HEK293 (cell line): ENCODE measurements at regions not wholly inside any gene's neighbourhood (a gene's known extent, or its start where the extent isn't known, plus 50 kb on each side); places are given as distances from the start of the nearest gene placed in this dataset.

Experiments used
- CTCF ChIA-PET: fragments of 350-600 bp; formaldehyde crosslinking; extraction: SDS; loops from one replicate; lab custom pipeline; 2021; ENCODE audit warnings: antibody characterized with exemption; lab: Yijun Ruan, JAX
- POLR2A ChIA-PET: fragments of 300-600 bp; formaldehyde crosslinking; extraction: SDS; loops from one replicate; lab custom pipeline; 2020; ENCODE audit warnings: antibody characterized with exemption, inconsistent platforms; lab: Yijun Ruan, JAX
- H3K27ac ChIP-seq: fragments of 200-500 bp; sonication (Bioruptor generic); 2 replicates; pipeline ENCODE4 v1.5.1; 2014; ENCODE audit warnings: low read depth, low read length, control low read depth, inconsistent platforms; ENCODE audit errors: extremely low read depth
- H3K36me3 ChIP-seq, 2 experiments: fragments of 200-500 bp in 1 of 2; sonication (Bioruptor generic) in 1 of 2; 1 replicate in 1 of 2; 2 replicates in 1 of 2; pipeline ENCODE4 v1.5.1; 2014 to 2017; ENCODE audit warnings: inconsistent platforms in 2 of 2, low read length in 2 of 2; ENCODE audit not compliant: control insufficient read depth in 2 of 2, insufficient read depth in 1 of 2
- H3K4me1 ChIP-seq: fragments of 200-500 bp; sonication (Bioruptor generic); 2 replicates; pipeline ENCODE4 v1.5.1; 2014; ENCODE audit warnings: mild to moderate bottlenecking, low read length, inconsistent platforms; ENCODE audit not compliant: control insufficient read depth, insufficient read depth
- H3K4me3 ChIP-seq: 2 replicates; pipeline ENCODE4 v1.5.1; 2011; ENCODE audit warnings: low read depth, mild to moderate bottlenecking, control low read depth, low read length, moderate library complexity
- H3K9me3 ChIP-seq: fragments of 200-500 bp; sonication (Bioruptor generic); 2 replicates; pipeline ENCODE4 v1.5.1; 2014; ENCODE audit warnings: low read depth, low read length, inconsistent platforms; ENCODE audit not compliant: control insufficient read depth, insufficient read depth
- BCL11A ChIP-seq: fragments of 450-650 bp; formaldehyde crosslinking; IDR thresholded peaks from 2 replicates; pipeline ENCODE4 v1.5.1; 2016; ENCODE audit warnings: low read depth, missing biosample characterization, missing genetic modification characterization
- ELK4 ChIP-seq: IDR thresholded peaks from 2 replicates; pipeline ENCODE4 v1.6.1; 2011; ENCODE audit warnings: mild to moderate bottlenecking, low read depth, low read length, borderline replicate concordance
- HOXA7 ChIP-seq: sonication (generic); formaldehyde crosslinking; IDR thresholded peaks from 2 replicates; pipeline ENCODE4 v1.8.1; 2022; ENCODE audit warnings: missing genetic modification reagents, borderline replicate concordance
- KLF1 ChIP-seq: fragments of 450-650 bp; formaldehyde crosslinking; IDR thresholded peaks from 2 replicates; pipeline ENCODE4 v1.5.1; 2016; ENCODE audit warnings: missing biosample characterization, missing genetic modification characterization
- PRDM1 ChIP-seq: fragments of 450-650 bp; formaldehyde crosslinking; IDR thresholded peaks from 2 replicates; pipeline ENCODE4; 2016; ENCODE audit warnings: missing biosample characterization, missing genetic modification characterization
- ZBTB26 ChIP-seq: fragments of 450-650 bp; formaldehyde crosslinking; optimal IDR thresholded peaks from 2 replicates; pipeline ENCODE3; 2016; ENCODE audit warnings: missing biosample characterization, mild to moderate bottlenecking, missing genetic modification characterization
- ZEB2 ChIP-seq: fragments of 450-650 bp; formaldehyde crosslinking; IDR thresholded peaks from 2 replicates; pipeline ENCODE4 v1.5.1; 2016; ENCODE audit warnings: missing biosample characterization, missing genetic modification characterization
- ZFP37 ChIP-seq: fragments of 450-650 bp; formaldehyde crosslinking; IDR thresholded peaks from 2 replicates; pipeline ENCODE4 v1.5.1; 2016; ENCODE audit warnings: missing biosample characterization, missing genetic modification characterization
- ZFP41 ChIP-seq: fragments of 450-650 bp; formaldehyde crosslinking; IDR thresholded peaks from 2 replicates; pipeline ENCODE4 v1.5.1; 2016; ENCODE audit warnings: missing biosample characterization, missing genetic modification characterization, borderline replicate concordance
- ZNF133 ChIP-seq: fragments of 450-650 bp; formaldehyde crosslinking; IDR thresholded peaks from 2 replicates; pipeline ENCODE4 v1.5.1; 2016; ENCODE audit warnings: missing biosample characterization, missing genetic modification characterization
- ZNF138 ChIP-seq: fragments of 450-650 bp; formaldehyde crosslinking; IDR thresholded peaks from 2 replicates; pipeline ENCODE4 v1.5.1; 2016; ENCODE audit warnings: missing biosample characterization, missing genetic modification characterization, borderline replicate concordance
- ZNF148 ChIP-seq: fragments of 450-650 bp; formaldehyde crosslinking; IDR thresholded peaks from 2 replicates; pipeline ENCODE4 v1.5.0; 2017; ENCODE audit warnings: missing biosample characterization, missing genetic modification characterization, borderline replicate concordance
- ZNF266 ChIP-seq: fragments of 450-650 bp; formaldehyde crosslinking; IDR thresholded peaks from 2 replicates; pipeline ENCODE4 v1.5.1; 2016; ENCODE audit warnings: missing biosample characterization, missing genetic modification characterization, low read depth
- ZNF274 ChIP-seq, 2 experiments: fragments of 200-500 bp in 1 of 2; fragments of 450-650 bp in 1 of 2; sonication (Bioruptor generic) in 1 of 2; formaldehyde crosslinking in 1 of 2; IDR thresholded peaks; 2 replicates each; pipeline versions ENCODE4 v1.5.1 to v1.6.1; 2014 to 2016; ENCODE audit warnings: borderline replicate concordance in 1 of 2, inconsistent platforms in 1 of 2, low read length in 1 of 2, missing biosample characterization in 1 of 2, missing genetic modification characterization in 1 of 2
- ZNF324 ChIP-seq: fragments of 450-650 bp; formaldehyde crosslinking; IDR thresholded peaks from 2 replicates; pipeline ENCODE4 v1.5.1; 2016; ENCODE audit warnings: missing biosample characterization, missing genetic modification characterization
- ZNF366 ChIP-seq: fragments of 450-650 bp; formaldehyde crosslinking; conservative IDR thresholded peaks from 2 replicates; pipeline ENCODE4 v1.5.1; 2016; ENCODE audit warnings: missing biosample characterization, missing genetic modification characterization
- ZNF37A ChIP-seq: fragments of 450-650 bp; IDR thresholded peaks from 2 replicates; pipeline ENCODE4 v1.5.1; 2018; ENCODE audit warnings: missing biosample characterization, missing genetic modification characterization
- ZNF513 ChIP-seq: fragments of 450-650 bp; IDR thresholded peaks from 2 replicates; pipeline ENCODE4 v1.5.1; 2018; ENCODE audit warnings: missing biosample characterization, missing genetic modification characterization
- ZNF645 ChIP-seq: fragments of 450-650 bp; formaldehyde crosslinking; IDR thresholded peaks from 2 replicates; pipeline ENCODE4; 2016; ENCODE audit warnings: missing biosample characterization, missing genetic modification characterization
- ZNF654 ChIP-seq: fragments of 450-650 bp; formaldehyde crosslinking; IDR thresholded peaks from 2 replicates; pipeline ENCODE4 v1.5.1; 2016; ENCODE audit warnings: low read depth, missing biosample characterization, missing genetic modification characterization
- ZNF747 ChIP-seq: fragments of 450-650 bp; formaldehyde crosslinking; IDR thresholded peaks from 2 replicates; pipeline ENCODE4 v1.5.1; 2016; ENCODE audit warnings: missing biosample characterization, missing genetic modification characterization

- TF ChIP-seq ZNF513 (tag by site-specific recombination) = no peak
Measured at GRCh38 chrX:148270499-148270898, 229.9 kb upstream of the AFF2 start (continued).

- no peaks in the 10 kb centered on the region; the same call in 1 of the 2 replicates for H3K9me3 ChIP-seq
- no peak for TF ChIP-seq ZNF37A (tag by site-specific recombination)
- TF ChIP-seq PRDM1 (tag by site-specific recombination) = no peak
- no peak for TF ChIP-seq KLF1
- no peak for TF ChIP-seq ZNF148 (tag by site-specific recombination)
- TF ChIP-seq ZNF747 (tag by site-specific recombination) = no peak
- no peak for TF ChIP-seq ZNF654 (tag by site-specific recombination)
- TF ChIP-seq ZNF266 (tag by site-specific recombination) = no peak
- TF ChIP-seq ZNF366 (tag by site-specific recombination) = no peak
- TF ChIP-seq HOXA7 (CRISPR knock-in tag) = no peak
- TF ChIP-seq ZEB2 (tag by site-specific recombination) = no peak
- TF ChIP-seq ZFP37 (tag by site-specific recombination) = no peak
- TF ChIP-seq ELK4 = no peak
- no peak for TF ChIP-seq ZBTB26 (tag by site-specific recombination)
- TF ChIP-seq ZNF133 (tag by site-specific recombination) = no peak
- TF ChIP-seq ZFP41 (tag by site-specific recombination) = no peak
- TF ChIP-seq ZNF138 (tag by site-specific recombination) = no peak
- TF ChIP-seq BCL11A = no peak
- no peak for TF ChIP-seq ZNF324 (tag by site-specific recombination)
- no peak for TF ChIP-seq ZNF645 (tag by site-specific recombination)
- TF ChIP-seq ZNF274 (IDR thresholded peaks at IDR 0.05; ENCODE audit: low read length) = no peak
- TF ChIP-seq ZNF274 (tag by site-specific recombination; IDR thresholded peaks at IDR 0.05; ENCODE audit: borderline replicate concordance) = no peak
- H3K36me3 ChIP-seq = no peaks in the 10 kb centered on the region
- ChIA-PET POLR2A (no interaction called here), CTCF (no interaction called here)
- no peak overlapping the region for H3K4me3 ChIP-seq
- H3K4me1 ChIP-seq = no peaks in the 10 kb centered on the region
- no peak overlapping the region for H3K27ac ChIP-seq
Measured at GRCh38 chrX:148271263-148271662, 229.2 kb upstream of the AFF2 start.
